ENCODE measurements at regions not wholly inside any gene's neighbourhood (a gene's known extent, or its start where the extent isn't known, plus 50 kb on each side); places are given as distances from the start of the nearest gene placed in this dataset.

DNA sequence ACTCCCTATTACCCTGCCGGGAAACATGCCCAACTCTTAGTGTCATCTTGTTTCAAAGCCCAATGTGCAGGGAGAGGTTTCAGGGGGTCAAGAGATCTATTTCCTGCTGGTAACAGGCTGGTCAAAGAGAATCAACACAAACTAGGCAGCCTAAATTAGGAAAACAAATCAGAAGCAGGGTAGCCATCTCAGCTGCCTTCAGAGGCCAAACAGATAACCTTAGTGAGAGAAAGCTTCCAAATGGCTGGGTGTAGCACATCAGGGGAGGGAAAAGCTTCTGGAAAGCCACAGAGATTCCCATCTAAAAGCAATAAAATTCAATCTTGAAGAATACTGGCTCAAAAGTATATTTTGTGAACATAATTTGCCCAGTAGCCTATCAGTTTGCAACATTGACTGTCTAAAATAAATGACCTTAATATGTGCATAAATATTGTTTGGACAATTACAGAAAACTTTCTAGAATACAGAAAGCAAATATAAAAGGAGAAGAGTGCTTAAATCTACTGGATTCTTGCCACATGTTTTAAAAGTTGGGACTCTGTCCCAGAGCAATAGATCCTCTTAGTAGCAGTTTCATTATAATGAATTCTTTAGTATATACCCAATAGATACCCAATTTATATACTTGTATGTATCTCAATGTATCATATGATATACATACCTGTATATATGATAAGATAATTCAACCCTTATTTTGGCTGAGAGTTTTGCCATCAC lies 371.9 kb upstream of the RARB start:
- DNase-seq (ENCODE audit: low read depth), result no peak
- TF ChIP-seq POLR2A (IDR thresholded peaks at IDR 0.05; ENCODE audit: extremely low read depth, insufficient read length), result no peak
- TF ChIP-seq, protein P1, sequence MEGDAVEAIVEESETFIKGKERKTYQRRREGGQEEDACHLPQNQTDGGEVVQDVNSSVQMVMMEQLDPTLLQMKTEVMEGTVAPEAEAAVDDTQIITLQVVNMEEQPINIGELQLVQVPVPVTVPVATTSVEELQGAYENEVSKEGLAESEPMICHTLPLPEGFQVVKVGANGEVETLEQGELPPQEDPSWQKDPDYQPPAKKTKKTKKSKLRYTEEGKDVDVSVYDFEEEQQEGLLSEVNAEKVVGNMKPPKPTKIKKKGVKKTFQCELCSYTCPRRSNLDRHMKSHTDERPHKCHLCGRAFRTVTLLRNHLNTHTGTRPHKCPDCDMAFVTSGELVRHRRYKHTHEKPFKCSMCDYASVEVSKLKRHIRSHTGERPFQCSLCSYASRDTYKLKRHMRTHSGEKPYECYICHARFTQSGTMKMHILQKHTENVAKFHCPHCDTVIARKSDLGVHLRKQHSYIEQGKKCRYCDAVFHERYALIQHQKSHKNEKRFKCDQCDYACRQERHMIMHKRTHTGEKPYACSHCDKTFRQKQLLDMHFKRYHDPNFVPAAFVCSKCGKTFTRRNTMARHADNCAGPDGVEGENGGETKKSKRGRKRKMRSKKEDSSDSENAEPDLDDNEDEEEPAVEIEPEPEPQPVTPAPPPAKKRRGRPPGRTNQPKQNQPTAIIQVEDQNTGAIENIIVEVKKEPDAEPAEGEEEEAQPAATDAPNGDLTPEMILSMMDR (IDR thresholded peaks at IDR 0.05; ENCODE audit: low read depth, low read length), result no peak
- TF ChIP-seq, protein P2, sequence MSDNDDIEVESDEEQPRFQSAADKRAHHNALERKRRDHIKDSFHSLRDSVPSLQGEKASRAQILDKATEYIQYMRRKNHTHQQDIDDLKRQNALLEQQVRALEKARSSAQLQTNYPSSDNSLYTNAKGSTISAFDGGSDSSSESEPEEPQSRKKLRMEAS (IDR thresholded peaks at IDR 0.05; ENCODE audit: low read depth, low read length), result no peak
- no peak for TF ChIP-seq MYC (IDR thresholded peaks at IDR 0.05; ENCODE audit: low read depth, low read length)
- no peak overlapping the region for H3K4me3 ChIP-seq (ENCODE audit: low read depth, low read length)

DNA sequence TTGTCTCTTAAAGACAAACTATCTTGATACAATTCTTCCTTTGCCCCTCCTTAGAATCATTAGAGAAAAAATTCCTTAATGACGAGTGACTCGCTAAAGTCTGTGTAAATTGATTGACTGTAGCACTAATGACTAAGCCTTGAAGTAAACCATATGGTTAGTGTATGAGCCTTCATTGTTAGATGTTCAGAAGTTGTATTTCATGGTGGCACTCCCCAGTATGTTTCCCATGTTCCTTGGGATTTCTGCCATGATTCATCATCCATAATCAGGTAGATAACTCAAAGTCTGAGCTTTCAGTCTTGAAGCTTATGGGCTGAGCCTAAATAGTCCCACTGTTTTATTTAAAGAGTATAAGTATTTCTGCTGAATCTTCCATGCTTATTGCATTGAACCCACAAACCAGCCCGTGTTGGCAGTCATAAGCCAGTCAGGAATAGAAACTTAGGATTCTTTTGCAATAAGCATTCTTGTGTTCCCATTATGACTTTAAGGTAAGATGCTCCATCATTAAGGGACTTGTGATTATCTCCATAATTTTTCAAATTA lies 371.2 kb upstream of the RARB start:
- no peak overlapping the region for H3K4me3 ChIP-seq (ENCODE audit: low read depth, low read length)
- TF ChIP-seq MYC (IDR thresholded peaks at IDR 0.05; ENCODE audit: low read depth, low read length), result no peak
- no peak for DNase-seq (ENCODE audit: low read depth)

DNA sequence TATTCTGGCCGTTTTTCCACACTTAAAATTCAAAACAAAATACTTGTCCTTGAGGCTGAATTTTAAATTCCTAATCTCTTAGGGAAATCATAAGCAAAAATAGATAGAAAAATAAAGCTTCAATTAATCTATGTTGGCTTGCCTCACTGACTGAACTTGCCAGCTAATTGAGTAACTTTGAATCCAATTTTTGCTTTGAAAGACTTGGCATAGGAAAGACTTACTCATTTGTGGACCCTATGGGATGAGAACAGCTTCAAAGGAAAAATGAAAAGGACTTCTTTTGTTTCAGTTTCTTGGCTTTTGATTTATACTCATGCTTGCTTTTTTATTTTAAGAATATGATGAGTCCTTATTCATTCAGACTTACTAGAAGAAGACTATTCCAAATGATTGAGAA lies 370.7 kb upstream of the RARB start:
- TF ChIP-seq POLR2A (IDR thresholded peaks at IDR 0.05; ENCODE audit: extremely low read depth, insufficient read length) (no peak), MYC (IDR thresholded peaks at IDR 0.05; ENCODE audit: low read depth, low read length) (no peak)
- TF ChIP-seq, protein P1 (IDR thresholded peaks at IDR 0.05; ENCODE audit: low read depth, low read length), result no peak
- TF ChIP-seq, protein P2 (IDR thresholded peaks at IDR 0.05; ENCODE audit: low read depth, low read length), result no peak
- H3K4me3 ChIP-seq (ENCODE audit: low read depth, low read length), result no peak overlapping the region
- DNase-seq (ENCODE audit: low read depth), result no peak

DNA sequence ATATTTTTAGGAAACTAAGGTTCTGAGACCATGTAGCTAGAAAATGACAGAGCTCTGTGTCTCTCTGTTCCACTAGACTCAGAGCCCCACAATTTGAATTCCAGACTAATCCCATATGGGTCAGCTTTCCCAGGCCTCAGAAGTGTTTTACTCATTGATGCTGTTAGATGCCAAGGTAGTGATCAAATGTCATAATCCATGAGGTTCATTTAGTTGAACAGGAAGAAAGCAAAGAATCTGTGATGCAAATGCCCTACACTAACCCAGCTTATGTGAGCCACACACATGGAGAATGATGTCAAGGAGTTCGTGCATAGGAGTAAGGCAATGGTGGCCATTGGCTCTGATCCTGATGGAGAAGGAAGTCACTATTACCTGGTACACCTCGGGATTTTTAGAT lies 363.4 kb upstream of the RARB start:
- no peak for DNase-seq (ENCODE audit: low read depth)
- TF ChIP-seq, protein P2 (IDR thresholded peaks at IDR 0.05; ENCODE audit: low read depth, low read length), result no peak
- TF ChIP-seq MYC (IDR thresholded peaks at IDR 0.05; ENCODE audit: low read depth, low read length), result no peak
- no peak for TF ChIP-seq POLR2A (IDR thresholded peaks at IDR 0.05; ENCODE audit: extremely low read depth, insufficient read length)
- TF ChIP-seq, protein P1 (IDR thresholded peaks at IDR 0.05; ENCODE audit: low read depth, low read length), result no peak
- no peak overlapping the region for H3K4me3 ChIP-seq (ENCODE audit: low read depth, low read length)

DNA sequence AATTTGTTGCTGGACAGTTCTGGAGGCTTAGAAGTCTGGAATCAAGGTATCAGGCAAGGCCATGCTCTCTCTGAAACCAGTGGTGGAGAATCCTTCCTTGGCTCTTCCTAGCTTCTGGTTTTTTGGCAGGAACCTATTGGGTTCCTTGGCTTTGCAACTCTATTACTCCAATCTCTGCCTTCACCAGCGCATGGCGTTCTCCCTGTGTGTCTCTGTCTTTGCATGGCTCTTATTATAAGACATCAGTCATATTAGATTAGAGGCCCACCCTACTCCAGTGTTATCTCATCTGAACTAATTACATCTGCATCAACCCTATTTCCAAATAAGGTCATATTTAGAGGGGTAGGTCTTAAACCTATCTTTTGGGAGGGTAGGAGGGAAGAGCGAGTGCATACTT lies 358.1 kb upstream of the RARB start:
- no peak for DNase-seq (ENCODE audit: low read depth)
- H3K4me3 ChIP-seq (ENCODE audit: low read depth, low read length), result no peak overlapping the region
- TF ChIP-seq, protein P1 (IDR thresholded peaks at IDR 0.05; ENCODE audit: low read depth, low read length), result no peak
- TF ChIP-seq MYC (IDR thresholded peaks at IDR 0.05; ENCODE audit: low read depth, low read length) (no peak), POLR2A (IDR thresholded peaks at IDR 0.05; ENCODE audit: extremely low read depth, insufficient read length) (no peak)
- TF ChIP-seq, protein P2 (IDR thresholded peaks at IDR 0.05; ENCODE audit: low read depth, low read length), result no peak

DNA sequence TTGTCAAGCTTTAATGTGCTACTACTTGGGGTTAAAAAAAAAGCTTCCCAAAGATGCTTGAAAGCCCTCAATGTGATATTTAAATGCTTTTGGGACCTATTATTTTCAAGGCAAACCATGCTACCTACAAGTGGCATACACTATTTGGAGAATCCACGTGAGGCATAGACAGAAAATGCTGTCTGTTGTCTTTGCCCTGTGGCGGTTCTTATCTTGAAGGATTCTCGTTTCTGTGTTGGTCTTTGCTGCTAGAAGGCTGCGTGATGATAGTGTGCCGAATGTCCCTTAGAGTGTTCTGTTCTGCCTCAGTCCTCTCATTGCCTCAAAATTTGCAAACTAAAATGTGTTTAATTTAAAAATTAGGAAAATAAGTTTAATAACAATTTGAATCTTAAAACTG lies 356.2 kb upstream of the RARB start:
- no peak overlapping the region for H3K4me3 ChIP-seq (ENCODE audit: low read depth, low read length)
- DNase-seq (ENCODE audit: low read depth), result no peak
- TF ChIP-seq POLR2A (IDR thresholded peaks at IDR 0.05; ENCODE audit: extremely low read depth, insufficient read length) (no peak), MYC (IDR thresholded peaks at IDR 0.05; ENCODE audit: low read depth, low read length) (no peak)
- TF ChIP-seq, protein P2 (IDR thresholded peaks at IDR 0.05; ENCODE audit: low read depth, low read length), result no peak
- TF ChIP-seq, protein P1 (IDR thresholded peaks at IDR 0.05; ENCODE audit: low read depth, low read length), result no peak

Measured in NB4 (cell line).